ENCODE measurements at regions not wholly inside any gene's neighbourhood (a gene's known extent, or its start where the extent isn't known, plus 50 kb on each side); places are given as distances from the start of the nearest gene placed in this dataset.

DNA sequence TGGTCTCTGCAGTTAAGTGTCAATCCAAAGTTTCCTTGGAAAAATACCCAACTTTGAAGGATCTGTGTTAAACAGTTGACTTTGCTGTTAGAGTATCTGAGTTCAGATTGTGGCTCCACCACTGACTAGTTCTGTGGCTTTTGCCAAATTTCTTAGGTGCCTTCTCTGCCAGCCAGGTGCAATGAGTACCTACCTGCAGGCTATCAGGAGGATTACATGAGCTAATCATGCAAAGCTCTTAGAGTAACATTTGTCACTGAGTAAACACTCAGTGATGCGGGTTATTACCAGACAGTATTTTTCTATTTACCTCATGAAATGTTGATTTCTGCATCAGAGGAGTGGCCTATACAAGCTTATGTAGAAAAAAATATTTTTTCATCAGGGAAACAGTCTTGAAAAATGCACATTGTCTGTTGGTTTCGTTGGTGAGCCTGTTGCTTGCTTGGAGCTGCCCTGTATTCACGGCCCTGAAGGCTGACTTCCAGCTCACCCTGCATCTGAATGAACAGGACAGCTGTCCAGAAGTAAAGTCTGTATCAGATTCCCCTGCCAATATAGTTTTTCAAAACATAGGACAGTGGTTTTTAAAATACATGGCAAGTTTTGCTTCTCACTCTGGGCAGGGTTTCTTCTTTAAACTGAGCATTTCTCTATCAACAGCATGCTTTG lies 235.1 kb downstream of the CDCA7 start:
- POLR2A ChIA-PET, result no interaction called here
- CTCF ChIA-PET (ENCODE audit: low intra/inter-chr PET ratio, low total read pairs), result no interaction called here
- no peaks in the 10 kb centered on the region for H4K20me1 ChIP-seq (ENCODE audit: insufficient read depth, low read length)
- WGBS (ENCODE audit: low lambda C conversion rate), result 6% methylated on average over 3 of the region's 3 CpGs
- FAIRE-seq (no peak), ATAC-seq (no peak), DNase-seq (ENCODE audit: low spot score) (no peak)
- intact Hi-C loops (cut with micrococcal nuclease; ENCODE audit: unreplicated experiment), result no loop called here
- TF ChIP-seq NR2F6 (IDR thresholded peaks at IDR 0.05) (no peak), NR2F6 (CRISPR knock-in tag; IDR thresholded peaks at IDR 0.05) (no peak), ZFYVE20 (CRISPR knock-in tag; IDR thresholded peaks at IDR 0.05; ENCODE audit: borderline replicate concordance, low read depth) (no peak), ARNTL (CRISPR knock-in tag; IDR thresholded peaks at IDR 0.05) (no peak), EEA1 (CRISPR knock-in tag; IDR thresholded peaks at IDR 0.05; ENCODE audit: borderline replicate concordance) (no peak), ZBTB34 (CRISPR knock-in tag; IDR thresholded peaks at IDR 0.05) (no peak), ZNF775 (CRISPR knock-in tag; IDR thresholded peaks at IDR 0.05; ENCODE audit: borderline replicate concordance) (no peak), ZFP82 (CRISPR knock-in tag; IDR thresholded peaks at IDR 0.05; ENCODE audit: borderline replicate concordance) (no peak), GTF3A (CRISPR knock-in tag; conservative IDR thresholded peaks at IDR 0.05) (no peak), SRSF1 (optimal IDR thresholded peaks at IDR 0.05; ENCODE audit: low read depth, low read length) (no peak), ZNF446 (CRISPR knock-in tag; IDR thresholded peaks at IDR 0.05) (no peak), TBL1XR1 (IDR thresholded peaks at IDR 0.05; ENCODE audit: borderline replicate concordance, low read length, partially characterized antibody) (no peak), ZNF33B (CRISPR knock-in tag; IDR thresholded peaks at IDR 0.05) (no peak), PAF1 (CRISPR knock-in tag; IDR thresholded peaks at IDR 0.05) (no peak)
- TF ChIP-seq, protein P1, sequence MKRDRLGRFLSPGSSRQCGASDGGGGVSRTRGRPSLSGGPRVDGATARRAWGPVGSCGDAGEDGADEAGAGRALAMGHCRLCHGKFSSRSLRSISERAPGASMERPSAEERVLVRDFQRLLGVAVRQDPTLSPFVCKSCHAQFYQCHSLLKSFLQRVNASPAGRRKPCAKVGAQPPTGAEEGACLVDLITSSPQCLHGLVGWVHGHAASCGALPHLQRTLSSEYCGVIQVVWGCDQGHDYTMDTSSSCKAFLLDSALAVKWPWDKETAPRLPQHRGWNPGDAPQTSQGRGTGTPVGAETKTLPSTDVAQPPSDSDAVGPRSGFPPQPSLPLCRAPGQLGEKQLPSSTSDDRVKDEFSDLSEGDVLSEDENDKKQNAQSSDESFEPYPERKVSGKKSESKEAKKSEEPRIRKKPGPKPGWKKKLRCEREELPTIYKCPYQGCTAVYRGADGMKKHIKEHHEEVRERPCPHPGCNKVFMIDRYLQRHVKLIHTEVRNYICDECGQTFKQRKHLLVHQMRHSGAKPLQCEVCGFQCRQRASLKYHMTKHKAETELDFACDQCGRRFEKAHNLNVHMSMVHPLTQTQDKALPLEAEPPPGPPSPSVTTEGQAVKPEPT (CRISPR knock-in tag; IDR thresholded peaks at IDR 0.05; ENCODE audit: low read depth), result no peak
- TF ChIP-seq, protein P2, sequence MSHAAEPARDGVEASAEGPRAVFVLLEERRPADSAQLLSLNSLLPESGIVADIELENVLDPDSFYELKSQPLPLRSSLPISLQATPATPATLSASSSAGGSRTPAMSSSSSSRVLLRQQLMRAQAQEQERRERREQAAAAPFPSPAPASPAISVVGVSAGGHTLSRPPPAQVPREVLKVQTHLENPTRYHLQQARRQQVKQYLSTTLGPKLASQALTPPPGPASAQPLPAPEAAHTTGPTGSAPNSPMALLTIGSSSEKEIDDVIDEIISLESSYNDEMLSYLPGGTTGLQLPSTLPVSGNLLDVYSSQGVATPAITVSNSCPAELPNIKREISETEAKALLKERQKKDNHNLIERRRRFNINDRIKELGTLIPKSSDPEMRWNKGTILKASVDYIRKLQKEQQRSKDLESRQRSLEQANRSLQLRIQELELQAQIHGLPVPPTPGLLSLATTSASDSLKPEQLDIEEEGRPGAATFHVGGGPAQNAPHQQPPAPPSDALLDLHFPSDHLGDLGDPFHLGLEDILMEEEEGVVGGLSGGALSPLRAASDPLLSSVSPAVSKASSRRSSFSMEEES (CRISPR knock-in tag; IDR thresholded peaks at IDR 0.05), result no peak
- no peak overlapping the region for H3K4me3 ChIP-seq (replicated peaks in 1 of 3; ENCODE audit: insufficient read depth in 1 of 3, low read depth in 2 of 3, low read length in 3 of 3)
- peaks cover 16% of the 10 kb centered on the region for H3K9me3 ChIP-seq (ENCODE audit: low read length)
- H3K4me2 ChIP-seq (ENCODE audit: low read depth, low read length), result no peak overlapping the region
- no peak overlapping the region for H2AFZ ChIP-seq (ENCODE audit: low read length)
- H3K9ac ChIP-seq (ENCODE audit: insufficient read depth, low read depth, low read length), result no peak overlapping the region
- no peaks in the 10 kb centered on the region for H3K4me1 ChIP-seq (ENCODE audit: insufficient read depth, low read length)
- no peaks in the 10 kb centered on the region for H3K36me3 ChIP-seq (replicated peaks in 1 of 2; ENCODE audit: control insufficient read depth in 1 of 2, insufficient read depth in 2 of 2, low read length in 2 of 2)
- H3K27ac ChIP-seq (ENCODE audit: extremely low read length, insufficient read depth, low read length), result no peak overlapping the region
- H3K27me3 ChIP-seq (ENCODE audit: control insufficient read depth in 1 of 2, insufficient read depth in 2 of 2, low read length in 2 of 2), result 0 out of 5 replicates have a peak, but pooled peaks cover 0 to 17% of the 10 kb centered on the region in 2 experiments
- BruUV-seq (replicated peaks), result no TSS peak
- H3K79me2 ChIP-seq (ENCODE audit: insufficient read depth, low read length), result no peaks in the 10 kb centered on the region
- in situ Hi-C loops (cut with HindIII; ENCODE audit: extremely low pct_ligation_motif_present, low pct_unique_long_range_greater_than_20kb), result no loop called here

Measured in HepG2 (cell line).